Epidermal melanocyte (primary cell): ENCODE measurements at regions not wholly inside any gene's neighbourhood (a gene's known extent, or its start where the extent isn't known, plus 50 kb on each side); places are given as distances from the start of the nearest gene placed in this dataset.
"Not testable (repeated sequence)": the region's sequence is repeated elsewhere in the genome, so short reads cannot be mapped to it uniquely, and the experiment has no call there.

ENCODE experiments used
- DNase-seq: peaks from one replicate; pipeline ENCODE4 v3.0.0; 2011; ENCODE audit warnings: low spot score; ENCODE audit not compliant: insufficient read length

GRCh38 chr9:64016845-64017406 is 1268.1 kb downstream of the FOXD4L5 start:
- DNase-seq, result peak; percentile 9

GRCh38 chr9:64016246-64016645 is 1268.8 kb downstream of the FOXD4L5 start:
- DNase-seq, result not testable (repeated sequence)

GRCh38 chr9:64015136-64015535 is 1269.9 kb downstream of the FOXD4L5 start:
- no peak for DNase-seq

GRCh38 chr9:64014386-64015091 is 1270.5 kb downstream of the FOXD4L5 start:
- not testable (repeated sequence) for DNase-seq

- not testable (repeated sequence) for DNase-seq
Observed at GRCh38 chr9:64013122-64013521, 1271.9 kb downstream of the FOXD4L5 start.

GRCh38 chr9:64012014-64012413 is 1273.0 kb downstream of the FOXD4L5 start:
- not testable (repeated sequence) for DNase-seq

- DNase-seq, result not testable (repeated sequence)
Observed at GRCh38 chr9:63979741-63980140, 1305.3 kb downstream of the FOXD4L5 start.
